ENCODE measurements at regions not wholly inside any gene's neighbourhood (a gene's known extent, or its start where the extent isn't known, plus 50 kb on each side); places are given as distances from the start of the nearest gene placed in this dataset.

DNA sequence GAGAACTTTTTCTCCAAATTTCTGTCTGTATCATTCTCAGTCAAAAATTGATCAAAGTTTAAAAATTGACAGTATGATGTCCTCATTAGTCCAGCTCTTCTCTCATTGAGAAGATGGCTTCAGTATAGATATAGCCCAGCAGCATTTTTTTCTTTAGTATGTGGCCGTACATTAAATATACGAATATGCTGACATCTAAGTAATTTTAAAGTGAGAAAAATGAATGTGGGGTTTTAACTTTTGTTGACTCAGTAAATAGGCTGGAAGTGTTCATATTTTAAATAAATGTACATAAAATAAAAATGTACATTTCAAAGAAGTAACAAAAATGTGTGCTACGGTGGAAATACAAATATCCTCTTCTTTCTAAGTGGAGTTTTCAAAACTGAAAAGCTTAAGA lies 123.5 kb upstream of the PKN2 start:
- TF ChIP-seq, protein P1, sequence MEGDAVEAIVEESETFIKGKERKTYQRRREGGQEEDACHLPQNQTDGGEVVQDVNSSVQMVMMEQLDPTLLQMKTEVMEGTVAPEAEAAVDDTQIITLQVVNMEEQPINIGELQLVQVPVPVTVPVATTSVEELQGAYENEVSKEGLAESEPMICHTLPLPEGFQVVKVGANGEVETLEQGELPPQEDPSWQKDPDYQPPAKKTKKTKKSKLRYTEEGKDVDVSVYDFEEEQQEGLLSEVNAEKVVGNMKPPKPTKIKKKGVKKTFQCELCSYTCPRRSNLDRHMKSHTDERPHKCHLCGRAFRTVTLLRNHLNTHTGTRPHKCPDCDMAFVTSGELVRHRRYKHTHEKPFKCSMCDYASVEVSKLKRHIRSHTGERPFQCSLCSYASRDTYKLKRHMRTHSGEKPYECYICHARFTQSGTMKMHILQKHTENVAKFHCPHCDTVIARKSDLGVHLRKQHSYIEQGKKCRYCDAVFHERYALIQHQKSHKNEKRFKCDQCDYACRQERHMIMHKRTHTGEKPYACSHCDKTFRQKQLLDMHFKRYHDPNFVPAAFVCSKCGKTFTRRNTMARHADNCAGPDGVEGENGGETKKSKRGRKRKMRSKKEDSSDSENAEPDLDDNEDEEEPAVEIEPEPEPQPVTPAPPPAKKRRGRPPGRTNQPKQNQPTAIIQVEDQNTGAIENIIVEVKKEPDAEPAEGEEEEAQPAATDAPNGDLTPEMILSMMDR (IDR thresholded peaks at IDR 0.05 in 4 of 5, conservative IDR thresholded peaks at IDR 0.05 in 1 of 5): no peak
- TF ChIP-seq POLR2A (IDR thresholded peaks at IDR 0.05): no peak

Data from gastrocnemius medialis (tissue), 4 donors.